NCI-H2029 (cell line): ENCODE measurements at regions not wholly inside any gene's neighbourhood (a gene's known extent, or its start where the extent isn't known, plus 50 kb on each side); places are given as distances from the start of the nearest gene placed in this dataset.

Experiments
- DNase-seq: peaks from one replicate; lab custom pipeline; 2025; lab: John Stamatoyannopoulos, UW

DNA sequence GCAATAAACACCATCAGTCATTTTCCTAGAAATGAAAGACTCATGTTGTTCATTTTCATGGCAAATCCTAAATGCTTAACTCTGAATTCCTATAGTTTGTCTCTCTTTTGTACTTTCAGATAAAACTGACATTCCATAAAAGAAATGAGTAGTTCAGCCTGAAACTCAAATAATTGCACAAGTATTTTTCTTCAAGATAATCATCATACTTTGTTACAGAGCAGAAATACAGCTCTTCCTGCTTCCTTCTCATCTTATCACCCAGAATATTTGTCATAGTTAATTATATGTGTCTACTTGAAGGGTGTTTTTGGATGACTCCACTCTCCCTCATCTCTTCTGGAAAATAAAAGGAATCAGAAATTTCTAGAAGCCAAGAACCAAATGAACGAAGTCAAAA is 141.1 kb downstream of the HNMT start:
- no peak for DNase-seq

GRCh38 chr2:138106606-138107005 is 142.3 kb downstream of the HNMT start:
- no peak for DNase-seq

DNA sequence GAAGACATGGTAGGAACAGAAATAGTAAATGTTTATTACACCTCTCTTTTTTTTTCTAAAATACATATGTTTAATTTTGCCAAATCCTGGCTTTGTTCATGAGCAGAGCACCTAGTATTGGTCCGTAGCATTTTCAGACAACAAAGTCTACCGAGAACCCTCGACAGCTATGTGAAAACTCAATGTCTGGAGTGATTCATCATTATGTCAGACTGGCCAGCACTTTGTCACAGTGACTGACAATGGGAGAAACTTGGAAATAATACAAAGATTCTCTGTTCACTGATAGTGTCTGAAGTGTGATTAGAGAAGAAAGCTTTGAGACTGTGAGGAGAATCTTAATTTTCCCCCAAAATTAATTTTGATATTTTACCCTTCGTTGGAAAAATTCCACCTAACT is 143.0 kb downstream of the HNMT start:
- DNase-seq: no peak

GRCh38 chr2:138110453-138111083 is 146.3 kb downstream of the HNMT start:
- DNase-seq: no peak

DNA sequence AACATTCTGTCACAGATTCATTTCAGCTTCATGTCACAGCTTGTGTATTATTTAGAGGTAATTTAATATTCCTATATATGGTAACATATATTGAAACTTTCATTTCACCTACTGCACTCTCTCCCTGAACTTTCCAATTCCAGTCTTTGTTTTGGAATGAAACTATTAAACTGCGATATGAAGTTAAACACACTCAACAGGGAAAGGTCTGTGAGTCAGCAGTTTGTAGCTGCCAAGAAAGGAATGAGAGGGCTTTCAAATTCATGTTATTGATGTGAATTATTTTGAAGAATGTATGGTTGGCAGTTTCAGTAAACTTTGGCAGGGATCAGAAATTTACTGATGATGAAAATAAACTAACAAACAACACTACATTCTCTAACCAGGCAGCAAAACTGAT is 148.3 kb downstream of the HNMT start:
- DNase-seq: no peak

DNA sequence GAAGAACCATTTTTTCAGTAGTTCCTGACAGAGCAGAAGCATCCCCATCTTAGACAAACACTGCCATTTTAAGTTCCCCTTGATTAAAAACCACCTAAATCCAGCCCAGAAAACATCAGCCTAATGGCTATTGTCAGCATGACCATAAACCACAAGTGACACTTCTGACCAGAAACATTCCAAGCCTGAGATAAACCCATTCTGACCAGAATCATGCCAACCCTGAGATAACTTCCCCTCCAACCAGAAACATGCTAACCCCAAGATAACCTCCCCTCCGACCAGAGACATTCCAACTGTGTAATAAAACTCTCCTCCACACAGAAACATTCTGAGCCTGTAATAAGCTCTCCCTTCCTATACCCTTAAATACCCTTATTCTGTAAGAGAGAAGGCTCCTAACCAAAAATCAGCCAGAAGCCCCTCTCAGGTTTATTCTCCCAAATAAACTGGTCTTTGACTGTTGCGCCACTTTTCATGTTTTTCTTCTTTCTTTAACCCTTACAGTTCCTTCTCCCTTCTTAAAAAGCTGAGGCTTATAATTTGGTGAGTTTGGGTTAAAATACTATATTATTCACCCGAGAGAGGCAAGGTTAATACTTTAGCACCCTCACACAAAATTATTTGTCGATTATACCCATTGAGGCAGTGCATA is 149.7 kb downstream of the HNMT start:
- DNase-seq: no peak

DNA sequence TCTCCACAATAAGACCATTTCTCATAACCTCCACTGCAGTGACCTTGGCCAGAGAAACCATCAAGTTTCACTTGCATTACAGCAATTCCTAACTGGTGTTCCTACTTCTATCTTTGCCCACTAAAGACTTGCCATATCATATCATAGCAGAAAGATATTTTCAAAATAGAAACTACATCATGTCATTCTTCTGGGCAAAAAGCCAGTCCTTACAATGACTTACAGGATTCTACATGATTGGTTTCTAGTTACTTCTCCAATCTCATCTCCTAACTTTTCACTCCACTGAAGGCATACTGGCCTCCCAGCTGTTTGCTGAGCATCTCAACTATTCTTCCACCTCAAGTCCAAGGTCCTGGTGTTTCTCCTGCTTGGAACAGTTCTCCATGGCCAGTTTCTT is 151.4 kb downstream of the HNMT start:
- no peak for DNase-seq

DNA sequence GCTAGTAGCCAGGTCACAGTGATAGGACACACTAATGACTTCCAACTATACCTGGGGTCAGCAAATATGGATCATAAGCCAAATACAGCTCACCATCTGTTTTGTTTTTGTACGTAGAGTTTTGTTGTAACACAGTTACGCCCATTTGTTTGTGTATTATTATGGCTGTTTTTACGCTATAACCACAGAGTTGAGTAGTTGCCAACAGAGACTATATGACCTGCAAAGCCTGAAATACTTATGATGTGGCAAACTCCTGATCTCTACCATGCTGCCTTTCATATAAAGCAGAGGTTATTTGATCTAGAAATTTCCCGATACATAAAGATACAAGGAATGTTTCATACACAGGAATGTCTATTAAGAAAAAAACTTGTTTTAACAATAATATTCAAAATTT is 152.2 kb downstream of the HNMT start:
- no peak for DNase-seq

- no peak for DNase-seq
These were observed 157.7 kb downstream of the HNMT start for GRCh38 chr2:138121666-138122661.

GRCh38 chr2:138122891-138123290 is 158.6 kb downstream of the HNMT start:
- no peak for DNase-seq

DNA sequence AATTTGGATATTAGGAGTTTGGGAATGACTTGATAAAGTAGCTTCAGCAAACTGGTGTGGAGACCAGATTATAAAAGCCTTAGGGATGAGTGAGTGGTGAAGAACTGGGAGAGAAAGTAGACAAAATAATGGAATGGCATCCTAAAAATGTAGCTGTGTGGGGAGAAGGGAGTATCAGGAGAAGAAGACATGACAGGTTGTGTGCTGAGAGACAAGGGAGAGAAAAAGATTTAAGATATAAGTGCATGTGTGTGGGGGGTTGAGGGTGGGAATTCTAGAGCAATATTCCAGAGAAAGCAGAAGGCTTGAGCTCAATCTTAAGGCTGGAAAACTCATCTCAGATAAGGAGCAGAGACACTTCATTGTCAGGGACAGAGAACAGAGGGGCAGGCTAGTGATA is 159.5 kb downstream of the HNMT start:
- no peak for DNase-seq

DNA sequence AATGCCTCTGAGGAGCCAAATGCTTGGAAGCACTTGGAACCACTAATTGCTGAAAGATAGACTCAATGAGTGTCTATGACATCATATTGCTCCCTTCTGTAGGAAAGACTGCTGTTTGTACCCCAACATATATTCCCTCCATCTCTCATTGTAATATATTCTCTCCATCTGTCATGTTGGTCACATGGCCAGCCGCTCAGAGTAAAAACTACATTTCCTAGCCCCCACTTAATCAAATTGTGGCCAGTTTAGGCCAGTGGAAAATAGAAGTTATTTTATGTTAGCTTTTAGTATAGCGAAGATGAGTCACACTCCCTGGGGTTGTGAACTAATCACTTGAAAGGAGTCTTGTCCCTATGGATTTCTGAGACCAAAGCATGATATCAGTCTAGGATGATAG is 160.2 kb downstream of the HNMT start:
- no peak for DNase-seq

GRCh38 chr2:138125306-138126288 is 161.3 kb downstream of the HNMT start:
- no peak for DNase-seq

DNA sequence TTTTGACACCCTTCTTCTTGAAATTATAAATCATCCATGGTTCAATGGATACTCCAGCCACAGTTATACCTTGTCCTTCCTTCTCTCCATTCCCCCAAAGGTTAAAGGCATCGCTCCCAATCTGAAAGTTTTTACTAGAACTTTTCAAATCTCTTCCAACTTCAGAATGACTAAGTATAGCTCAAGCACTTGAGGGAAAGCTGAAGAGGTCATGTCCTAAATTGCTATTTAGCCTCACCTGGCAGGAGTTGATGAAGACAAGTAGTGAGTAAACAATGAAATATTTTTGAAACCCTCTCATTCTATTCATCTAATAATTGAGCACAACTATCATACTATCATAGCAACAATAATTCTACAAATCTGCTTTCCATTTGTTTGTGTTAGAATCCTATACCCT is 167.8 kb downstream of the HNMT start:
- DNase-seq: no peak

- no peak for DNase-seq
These were observed 173.7 kb downstream of the HNMT start for GRCh38 chr2:138137949-138138348.

DNA sequence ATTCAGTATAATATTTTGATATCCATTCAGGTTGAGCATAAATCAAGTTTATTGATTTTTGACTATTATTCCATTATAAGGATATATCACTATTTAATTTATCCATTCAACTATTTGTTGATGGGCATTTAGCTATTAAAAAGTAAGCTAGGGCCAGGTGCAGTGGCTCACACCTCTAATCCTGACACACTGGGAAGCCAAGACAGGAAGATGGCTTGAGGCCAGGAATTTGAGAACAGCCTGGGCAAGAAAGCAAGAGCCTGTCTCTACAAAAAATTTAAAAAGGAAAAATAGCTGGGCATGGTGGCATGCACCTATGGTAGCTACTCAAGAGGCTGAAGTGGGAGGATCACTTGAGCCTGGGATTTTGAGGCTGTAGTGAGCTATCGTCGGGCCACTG is 183.5 kb downstream of the HNMT start:
- DNase-seq: no peak

- no peak for DNase-seq
These were observed 191.0 kb downstream of the HNMT start for GRCh38 chr2:138155304-138155703.

- DNase-seq: no peak
These were observed 193.1 kb downstream of the HNMT start for GRCh38 chr2:138157372-138157771.

DNA sequence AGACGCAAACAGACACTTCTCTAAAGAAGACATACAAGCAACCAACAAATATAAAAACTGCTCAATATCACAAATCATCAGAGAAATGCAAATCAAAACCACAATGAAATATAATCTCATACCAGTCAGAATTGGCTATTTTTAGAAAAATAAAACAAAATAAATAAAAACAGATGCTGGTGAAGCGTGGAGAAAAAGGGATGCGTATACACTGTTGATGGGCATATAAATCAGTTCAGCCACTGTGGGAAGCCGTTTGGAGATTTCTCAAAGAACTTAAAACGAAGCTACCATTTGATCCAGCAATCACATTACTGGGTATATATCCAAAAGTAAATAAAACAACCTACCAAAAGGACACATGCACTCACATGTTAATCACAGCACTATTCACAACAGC is 206.2 kb downstream of the HNMT start:
- DNase-seq: no peak

DNA sequence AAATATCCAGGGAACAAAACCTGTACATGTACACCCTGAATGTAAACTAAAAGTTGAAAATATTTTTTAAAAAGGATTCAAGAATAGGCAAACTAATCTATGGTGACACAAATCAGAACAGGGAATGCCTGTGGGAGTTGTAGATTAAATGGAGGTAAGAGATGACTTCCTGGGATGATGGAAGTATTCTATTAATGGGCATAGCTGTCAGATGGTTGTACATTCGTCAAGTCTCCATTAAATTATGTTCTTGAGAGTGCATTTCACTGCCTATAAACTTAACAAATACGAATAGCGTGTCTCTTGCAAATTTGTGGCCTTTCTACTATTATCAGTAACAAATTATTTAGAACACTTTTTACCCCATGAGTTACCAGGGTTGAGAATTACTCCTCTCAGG is 207.0 kb downstream of the HNMT start:
- no peak for DNase-seq

DNA sequence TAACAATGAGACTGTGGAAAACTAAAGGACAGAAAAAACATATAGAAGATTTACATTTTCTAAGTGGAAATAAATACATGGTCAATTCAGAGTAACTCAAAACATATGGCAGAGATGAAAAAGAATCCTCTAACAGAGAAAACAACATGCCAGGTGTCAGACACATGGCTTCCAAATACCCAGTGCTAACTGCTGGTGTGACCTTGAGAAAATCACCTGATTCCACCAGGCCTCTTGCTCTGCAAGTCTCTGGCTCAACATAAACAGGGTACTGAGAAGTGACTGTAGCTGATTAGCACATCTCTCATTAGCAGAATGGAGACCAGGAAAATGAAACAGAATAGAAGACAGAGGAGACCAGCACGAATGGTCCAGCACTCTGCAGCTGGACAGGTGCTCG is 210.8 kb downstream of the HNMT start:
- no peak for DNase-seq
